ENCODE measurements at regions not wholly inside any gene's neighbourhood (a gene's known extent, or its start where the extent isn't known, plus 50 kb on each side); places are given as distances from the start of the nearest gene placed in this dataset.

GRCh38 chr7:114214466-114214865, 200.1 kb upstream of the FOXP2 start:
- no peak for TF ChIP-seq JUND (IDR thresholded peaks at IDR 0.05)
- TF ChIP-seq, protein P1, sequence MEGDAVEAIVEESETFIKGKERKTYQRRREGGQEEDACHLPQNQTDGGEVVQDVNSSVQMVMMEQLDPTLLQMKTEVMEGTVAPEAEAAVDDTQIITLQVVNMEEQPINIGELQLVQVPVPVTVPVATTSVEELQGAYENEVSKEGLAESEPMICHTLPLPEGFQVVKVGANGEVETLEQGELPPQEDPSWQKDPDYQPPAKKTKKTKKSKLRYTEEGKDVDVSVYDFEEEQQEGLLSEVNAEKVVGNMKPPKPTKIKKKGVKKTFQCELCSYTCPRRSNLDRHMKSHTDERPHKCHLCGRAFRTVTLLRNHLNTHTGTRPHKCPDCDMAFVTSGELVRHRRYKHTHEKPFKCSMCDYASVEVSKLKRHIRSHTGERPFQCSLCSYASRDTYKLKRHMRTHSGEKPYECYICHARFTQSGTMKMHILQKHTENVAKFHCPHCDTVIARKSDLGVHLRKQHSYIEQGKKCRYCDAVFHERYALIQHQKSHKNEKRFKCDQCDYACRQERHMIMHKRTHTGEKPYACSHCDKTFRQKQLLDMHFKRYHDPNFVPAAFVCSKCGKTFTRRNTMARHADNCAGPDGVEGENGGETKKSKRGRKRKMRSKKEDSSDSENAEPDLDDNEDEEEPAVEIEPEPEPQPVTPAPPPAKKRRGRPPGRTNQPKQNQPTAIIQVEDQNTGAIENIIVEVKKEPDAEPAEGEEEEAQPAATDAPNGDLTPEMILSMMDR (IDR thresholded peaks at IDR 0.05), result no peak
- no peak for TF ChIP-seq EP300 (IDR thresholded peaks at IDR 0.05; ENCODE audit: borderline replicate concordance in 1 of 2, low read depth in 1 of 2, low read length in 1 of 2)
- no peak for TF ChIP-seq POLR2AphosphoS5 (IDR thresholded peaks at IDR 0.05; ENCODE audit: low read depth, low read length)
- no peak for TF ChIP-seq MAX (IDR thresholded peaks at IDR 0.05; ENCODE audit: low read depth)

All from SK-N-SH (cell line).